ENCODE measurements at regions not wholly inside any gene's neighbourhood (a gene's known extent, or its start where the extent isn't known, plus 50 kb on each side); places are given as distances from the start of the nearest gene placed in this dataset.

DNA sequence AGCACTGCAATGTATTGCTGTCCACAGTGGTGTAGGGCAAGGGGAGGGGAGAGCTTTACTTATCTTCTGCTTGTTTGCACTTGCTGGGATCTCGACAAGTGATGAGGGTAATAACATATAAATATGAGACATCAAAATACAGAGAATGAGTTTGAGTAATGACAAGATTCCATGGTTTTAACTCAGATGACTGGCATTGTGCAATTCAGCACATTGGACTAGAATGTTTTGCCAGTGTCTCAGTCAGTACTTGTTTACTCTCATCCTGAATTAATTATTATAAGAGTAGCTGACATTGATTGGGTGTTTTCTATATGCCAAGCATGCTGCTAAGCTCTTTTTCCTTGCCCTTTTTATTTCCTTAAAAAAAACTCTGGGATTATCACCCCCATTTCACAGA is 306.7 kb upstream of the MMADHC start:
- Histone ChIP-seq H3K27me3 (ENCODE audit: low read length) (no peaks in the 10 kb centered on the region), H3K36me3 (ENCODE audit: low read depth, low read length) (no peaks in the 10 kb centered on the region), H3K9me3 (ENCODE audit: low read length) (no peaks in the 10 kb centered on the region), H3K79me2 (ENCODE audit: low read length) (no peaks in the 10 kb centered on the region), H3K4me2 (ENCODE audit: low read length) (no peak overlapping the region), H3K4me1 (ENCODE audit: insufficient read depth, low read length) (no peaks in the 10 kb centered on the region), H3K27ac (ENCODE audit: low read length) (no peak overlapping the region), H3K9me2 (replicated peaks; ENCODE audit: low read length) (no peaks in the 10 kb centered on the region), H3F3A (ENCODE audit: low read length, unreplicated experiment) (no peaks in the 10 kb centered on the region), H2AFZ (ENCODE audit: low read length) (no peak overlapping the region), H3K4me3 (ENCODE audit: low read length) (no peak overlapping the region), H3K9ac (ENCODE audit: low read length) (no peak overlapping the region), H4K20me1 (ENCODE audit: low read length) (no peaks in the 10 kb centered on the region)
- TF ChIP-seq, protein P1, sequence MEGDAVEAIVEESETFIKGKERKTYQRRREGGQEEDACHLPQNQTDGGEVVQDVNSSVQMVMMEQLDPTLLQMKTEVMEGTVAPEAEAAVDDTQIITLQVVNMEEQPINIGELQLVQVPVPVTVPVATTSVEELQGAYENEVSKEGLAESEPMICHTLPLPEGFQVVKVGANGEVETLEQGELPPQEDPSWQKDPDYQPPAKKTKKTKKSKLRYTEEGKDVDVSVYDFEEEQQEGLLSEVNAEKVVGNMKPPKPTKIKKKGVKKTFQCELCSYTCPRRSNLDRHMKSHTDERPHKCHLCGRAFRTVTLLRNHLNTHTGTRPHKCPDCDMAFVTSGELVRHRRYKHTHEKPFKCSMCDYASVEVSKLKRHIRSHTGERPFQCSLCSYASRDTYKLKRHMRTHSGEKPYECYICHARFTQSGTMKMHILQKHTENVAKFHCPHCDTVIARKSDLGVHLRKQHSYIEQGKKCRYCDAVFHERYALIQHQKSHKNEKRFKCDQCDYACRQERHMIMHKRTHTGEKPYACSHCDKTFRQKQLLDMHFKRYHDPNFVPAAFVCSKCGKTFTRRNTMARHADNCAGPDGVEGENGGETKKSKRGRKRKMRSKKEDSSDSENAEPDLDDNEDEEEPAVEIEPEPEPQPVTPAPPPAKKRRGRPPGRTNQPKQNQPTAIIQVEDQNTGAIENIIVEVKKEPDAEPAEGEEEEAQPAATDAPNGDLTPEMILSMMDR (conservative IDR thresholded peaks at IDR 0.05; ENCODE audit: low read depth, low read length), result no peak
- TF ChIP-seq EZH2 (IDR thresholded peaks at IDR 0.05; ENCODE audit: low read length, unreplicated experiment), result no peak
- no peak for DNase-seq
- no TSS peak for BruUV-seq (replicated peaks)
- ChIA-PET CTCF (no interaction called here), POLR2A (ENCODE audit: unreplicated experiment) (no interaction called here)
- intact Hi-C loops (cut with micrococcal nuclease), result loop anchor here (1.0 kb wide), 1 partner anchor 36 kb away; no protein-coding TSS in a partner anchor
- ATAC-seq, result no peak

DNA sequence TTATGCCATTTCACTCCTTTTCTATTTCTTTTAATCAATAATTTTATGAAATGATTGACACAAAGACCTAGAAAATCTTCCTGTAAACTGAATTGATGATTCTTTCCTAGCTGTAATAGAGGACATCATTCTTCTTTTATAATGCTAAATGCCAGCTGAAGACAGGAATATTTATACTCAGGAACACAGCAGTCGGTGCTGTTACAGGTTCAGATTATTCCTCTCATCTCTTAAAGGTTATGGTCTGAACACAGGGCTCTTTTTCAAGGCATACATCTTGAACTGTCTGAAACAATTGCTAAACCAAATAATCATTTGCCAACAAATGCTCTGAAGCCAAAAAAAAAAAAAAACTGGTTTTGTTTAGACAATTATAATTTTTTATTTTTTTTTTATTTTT is 305.0 kb upstream of the MMADHC start:
- Histone ChIP-seq H3K36me3 (ENCODE audit: low read depth, low read length) (no peaks in the 10 kb centered on the region), H2AFZ (ENCODE audit: low read length) (no peak overlapping the region), H3K27ac (ENCODE audit: low read length) (no peak overlapping the region), H3F3A (ENCODE audit: low read length, unreplicated experiment) (no peaks in the 10 kb centered on the region), H3K4me2 (ENCODE audit: low read length) (no peak overlapping the region), H4K20me1 (ENCODE audit: low read length) (no peaks in the 10 kb centered on the region), H3K27me3 (ENCODE audit: low read length) (no peaks in the 10 kb centered on the region), H3K9ac (ENCODE audit: low read length) (no peak overlapping the region), H3K4me3 (ENCODE audit: low read length) (no peak overlapping the region), H3K9me2 (replicated peaks; ENCODE audit: low read length) (no peaks in the 10 kb centered on the region), H3K9me3 (ENCODE audit: low read length) (no peaks in the 10 kb centered on the region), H3K79me2 (ENCODE audit: low read length) (no peaks in the 10 kb centered on the region), H3K4me1 (ENCODE audit: insufficient read depth, low read length) (no peaks in the 10 kb centered on the region)
- DNase-seq (no peak), ATAC-seq (no peak)
- ChIA-PET CTCF (no interaction called here), POLR2A (ENCODE audit: unreplicated experiment) (no interaction called here)
- TF ChIP-seq EZH2phosphoT487 (IDR thresholded peaks at IDR 0.05; ENCODE audit: borderline replicate concordance, low read length) (no peak), EZH2 (IDR thresholded peaks at IDR 0.05; ENCODE audit: low read length, unreplicated experiment) (no peak)
- TF ChIP-seq, protein P1 (conservative IDR thresholded peaks at IDR 0.05; ENCODE audit: low read depth, low read length), result no peak
- BruUV-seq (replicated peaks), result no TSS peak
- intact Hi-C loops (cut with micrococcal nuclease), result no loop called here

DNA sequence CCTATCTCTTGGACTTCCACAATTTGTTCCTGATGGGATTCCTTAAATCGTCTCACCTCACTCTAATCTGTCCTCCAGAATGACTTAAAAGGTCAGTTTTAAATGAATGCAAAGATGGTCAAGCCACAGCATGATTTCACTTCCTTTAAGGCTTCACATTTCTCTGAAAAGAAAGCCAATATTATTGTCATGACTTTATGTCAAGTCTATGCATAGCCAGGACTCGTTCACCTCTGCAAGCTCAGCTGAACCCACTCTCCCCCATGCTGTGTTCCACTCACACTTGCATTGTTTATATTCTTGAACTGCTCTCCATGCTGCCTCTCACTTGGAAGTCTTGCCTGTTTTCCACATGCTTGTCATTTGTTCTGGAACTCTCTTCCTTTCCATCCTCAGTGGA is 298.4 kb upstream of the MMADHC start:
- Histone ChIP-seq H3K27me3 (ENCODE audit: low read length) (no peaks in the 10 kb centered on the region), H2AFZ (ENCODE audit: low read length) (no peak overlapping the region), H3K79me2 (ENCODE audit: low read length) (no peaks in the 10 kb centered on the region), H3K27ac (ENCODE audit: low read length) (no peak overlapping the region), H3K9me2 (replicated peaks; ENCODE audit: low read length) (no peaks in the 10 kb centered on the region), H3K9me3 (ENCODE audit: low read length) (no peaks in the 10 kb centered on the region), H3K36me3 (ENCODE audit: low read depth, low read length) (no peaks in the 10 kb centered on the region), H4K20me1 (ENCODE audit: low read length) (no peaks in the 10 kb centered on the region), H3K9ac (ENCODE audit: low read length) (no peak overlapping the region), H3K4me3 (ENCODE audit: low read length) (no peak overlapping the region), H3K4me1 (ENCODE audit: insufficient read depth, low read length) (0 out of 2 replicates have a peak, but pooled peaks cover 9% of the 10 kb centered on the region), H3F3A (ENCODE audit: low read length, unreplicated experiment) (no peaks in the 10 kb centered on the region), H3K4me2 (ENCODE audit: low read length) (no peak overlapping the region)
- intact Hi-C loops (cut with micrococcal nuclease), result no loop called here
- ChIA-PET POLR2A (ENCODE audit: unreplicated experiment) (no interaction called here), CTCF (no interaction called here)
- TF ChIP-seq EZH2 (IDR thresholded peaks at IDR 0.05; ENCODE audit: low read length, unreplicated experiment) (no peak), EZH2phosphoT487 (IDR thresholded peaks at IDR 0.05; ENCODE audit: borderline replicate concordance, low read length) (no peak)
- TF ChIP-seq, protein P1 (conservative IDR thresholded peaks at IDR 0.05; ENCODE audit: low read depth, low read length), result no peak
- DNase-seq (no peak), ATAC-seq (no peak)
- no TSS peak for BruUV-seq (replicated peaks)

Measured in PC-3 (cell line).